Ovary (tissue), 7 donors: ENCODE measurements at regions not wholly inside any gene's neighbourhood (a gene's known extent, or its start where the extent isn't known, plus 50 kb on each side); places are given as distances from the start of the nearest gene placed in this dataset.
"Not testable (repeated sequence)": the region's sequence is repeated elsewhere in the genome, so short reads cannot be mapped to it uniquely, and the experiment has no call there.

Experiments used
- DNase-seq, 5 donors: peaks; one replicate each; pipeline ENCODE4 v3.0.0-alpha.2; 2019 to 2020
- H3K27ac ChIP-seq, 2 donors: fragments of 200-600 bp; one replicate each; pipeline versions ENCODE4 v1.5.1 to v1.8.0; 2019 to 2022
- H3K27me3 ChIP-seq: fragments of 200-600 bp; one replicate; pipeline ENCODE4 v1.8.0; 2022
- H3K36me3 ChIP-seq: fragments of 200-600 bp; sonication (generic); one replicate; pipeline ENCODE4 v1.5.1; 2019
- H3K4me1 ChIP-seq: one replicate; pipeline ENCODE4 v1.8.1; 2013; ENCODE audit warnings: mild to moderate bottlenecking, moderate library complexity; ENCODE audit not compliant: insufficient read depth
- H3K4me3 ChIP-seq: fragments of 200-600 bp; sonication (generic); one replicate; pipeline ENCODE4 v1.5.1; 2017
- H3K9me3 ChIP-seq, 2 donors: fragments of 200-600 bp in 1 of 2; sonication (generic) in 1 of 2; one replicate each; pipeline versions ENCODE4 v1.5.1 to v1.8.1; 2013 to 2019; ENCODE audit warnings: mild to moderate bottlenecking in 1 of 2, moderate library complexity in 1 of 2
- EP300 ChIP-seq: sonication (generic); formaldehyde crosslinking; IDR thresholded peaks from one replicate; pipeline ENCODE4 v1.6.1; 2017; ENCODE audit warnings: antibody characterized with exemption
- POLR2A ChIP-seq: fragments of 450-650 bp; IDR thresholded peaks from one replicate; pipeline ENCODE4 v1.6.1; 2017; ENCODE audit warnings: antibody characterized with exemption, mild to moderate bottlenecking, moderate library complexity
- WGBS, 3 donors: extraction: QIAGEN DNeasy Blood & Tissue Kit in 1 of 3; methylation state at CpG; one replicate each; pipeline versions ENCODE4 v1.1.5 to v1.1.7; 2013 to 2017; 5-methylcytosine and 5-hydroxymethylcytosine counted together
- intact Hi-C, 4 donors: fragments of 100-400 bp; cut with DNase I; formaldehyde crosslinking; loops; one replicate each; pipeline versions ENCODE4 v1.11.0 to v1.15.1; 2022 to 2023
- TF ChIP-seq, protein P1 (sequence below), 3 donors: fragments of 450-650 bp in 2 of 3; fragments of 200-600 bp in 1 of 3; IDR thresholded peaks; one replicate each; pipeline versions ENCODE4 v1.5.1 to v1.8.0; 2016 to 2022; ENCODE audit warnings: antibody characterized with exemption in 3 of 3, mild to moderate bottlenecking in 1 of 3
- donor health status: DM: no; HTN: no; CAD: no; lungs with moderate emphysema.
- donor health status: DM: no; HTN: no; CAD: no.
- donor health status: Bipolar disorder and iron deficiency.
- donor health status: DM: no; HTN: no; CAD: no.
- donor health status: DM: yes; HTN: yes; CAD: no.

GRCh38 chr4:104912518-104912917 lies 234.2 kb upstream of the TET2 start:
- DNase-seq = no peak
- 78 to 83% (median 79%) methylated on average over 1 of the region's 1 CpG for WGBS, 3 donors
- Histone ChIP-seq H3K4me1 (no peaks in the 10 kb centered on the region), H3K27ac (no peak overlapping the region), H3K4me3 (no peak overlapping the region), H3K36me3 (no peaks in the 10 kb centered on the region), H3K9me3 (no peaks in the 10 kb centered on the region), H3K27me3 (no peaks in the 10 kb centered on the region)
- intact Hi-C loops = no loop called here
- TF ChIP-seq EP300 (no peak), POLR2A (no peak)
- TF ChIP-seq, protein P1, sequence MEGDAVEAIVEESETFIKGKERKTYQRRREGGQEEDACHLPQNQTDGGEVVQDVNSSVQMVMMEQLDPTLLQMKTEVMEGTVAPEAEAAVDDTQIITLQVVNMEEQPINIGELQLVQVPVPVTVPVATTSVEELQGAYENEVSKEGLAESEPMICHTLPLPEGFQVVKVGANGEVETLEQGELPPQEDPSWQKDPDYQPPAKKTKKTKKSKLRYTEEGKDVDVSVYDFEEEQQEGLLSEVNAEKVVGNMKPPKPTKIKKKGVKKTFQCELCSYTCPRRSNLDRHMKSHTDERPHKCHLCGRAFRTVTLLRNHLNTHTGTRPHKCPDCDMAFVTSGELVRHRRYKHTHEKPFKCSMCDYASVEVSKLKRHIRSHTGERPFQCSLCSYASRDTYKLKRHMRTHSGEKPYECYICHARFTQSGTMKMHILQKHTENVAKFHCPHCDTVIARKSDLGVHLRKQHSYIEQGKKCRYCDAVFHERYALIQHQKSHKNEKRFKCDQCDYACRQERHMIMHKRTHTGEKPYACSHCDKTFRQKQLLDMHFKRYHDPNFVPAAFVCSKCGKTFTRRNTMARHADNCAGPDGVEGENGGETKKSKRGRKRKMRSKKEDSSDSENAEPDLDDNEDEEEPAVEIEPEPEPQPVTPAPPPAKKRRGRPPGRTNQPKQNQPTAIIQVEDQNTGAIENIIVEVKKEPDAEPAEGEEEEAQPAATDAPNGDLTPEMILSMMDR (IDR thresholded peaks at IDR 0.05) = no peak

- WGBS, 3 donors = 81 to 85% (median 84%) methylated on average over 3 of the region's 3 CpGs
- no peaks in the 10 kb centered on the region for H3K9me3 ChIP-seq
Observed at GRCh38 chr4:104915373-104915772, 231.3 kb upstream of the TET2 start.

DNA sequence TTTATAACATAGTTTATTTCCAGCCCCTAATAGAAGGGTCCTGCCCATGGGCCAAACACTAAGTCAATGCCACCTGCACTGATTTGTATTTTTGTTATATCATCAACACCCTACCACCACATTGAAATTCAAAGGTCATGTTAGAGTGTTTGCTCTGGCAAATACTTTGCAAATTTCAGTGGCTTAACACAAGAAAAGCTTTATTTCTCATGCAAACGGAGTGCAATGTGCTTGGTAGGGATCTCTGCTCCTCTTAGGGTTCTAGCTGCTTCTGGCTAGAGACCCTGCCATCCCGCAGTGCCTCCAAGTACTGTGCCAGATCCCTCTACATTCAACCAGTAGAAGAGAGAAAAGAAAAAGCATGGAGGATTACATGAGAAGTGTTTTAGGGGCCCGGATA lies 230.8 kb upstream of the TET2 start:
- 56 to 70% (median 65%) methylated on average over 3 of the region's 3 CpGs for WGBS, 3 donors
- Histone ChIP-seq H3K36me3 (no peaks in the 10 kb centered on the region), H3K4me3 (no peak overlapping the region)

More at GRCh38 chr4:104915373-104915772, 231.3 kb upstream of the TET2 start:
- no peak overlapping the region for H3K27ac ChIP-seq
- no peaks in the 10 kb centered on the region for H3K36me3 ChIP-seq
- TF ChIP-seq, protein P1 (IDR thresholded peaks at IDR 0.05) = no peak
- TF ChIP-seq POLR2A (no peak), EP300 (no peak)
- no peak for DNase-seq
- intact Hi-C loops = no loop called here
- no peak overlapping the region for H3K4me3 ChIP-seq
- no peaks in the 10 kb centered on the region for H3K27me3 ChIP-seq
- no peaks in the 10 kb centered on the region for H3K4me1 ChIP-seq

GRCh38 chr4:104919406-104919805 lies 227.3 kb upstream of the TET2 start:
- no peak for DNase-seq
- intact Hi-C loops = no loop called here
- no peaks in the 10 kb centered on the region for H3K4me1 ChIP-seq
- no peak overlapping the region for H3K27ac ChIP-seq
- no peaks in the 10 kb centered on the region for H3K27me3 ChIP-seq
- no peak overlapping the region for H3K4me3 ChIP-seq
- no peaks in the 10 kb centered on the region for H3K9me3 ChIP-seq
- TF ChIP-seq POLR2A (no peak), EP300 (no peak)
- TF ChIP-seq, protein P1 (IDR thresholded peaks at IDR 0.05) = no peak
- H3K36me3 ChIP-seq = no peaks in the 10 kb centered on the region

More for the DNA sequence above, 230.8 kb upstream of the TET2 start:
- Histone ChIP-seq H3K9me3 (no peaks in the 10 kb centered on the region), H3K4me1 (no peaks in the 10 kb centered on the region), H3K27ac (no peak overlapping the region), H3K27me3 (no peaks in the 10 kb centered on the region)
- intact Hi-C loops = no loop called here
- no peak for DNase-seq
- no peak for TF ChIP-seq EP300
- TF ChIP-seq, protein P1 (IDR thresholded peaks at IDR 0.05) = no peak
- no peak for TF ChIP-seq POLR2A

GRCh38 chr4:104930298-104930697 lies 216.4 kb upstream of the TET2 start:
- intact Hi-C loops = no loop called here
- 88 to 95% (median 93%) methylated on average over 7 of the region's 7 CpGs for WGBS, 3 donors
- Histone ChIP-seq H3K4me1 (no peaks in the 10 kb centered on the region), H3K4me3 (no peak overlapping the region), H3K36me3 (no peaks in the 10 kb centered on the region), H3K9me3 (no peaks in the 10 kb centered on the region), H3K27ac (no peak overlapping the region), H3K27me3 (no peaks in the 10 kb centered on the region)
- TF ChIP-seq POLR2A (no peak), EP300 (no peak)
- TF ChIP-seq, protein P1 (IDR thresholded peaks at IDR 0.05) = no peak
- no peak for DNase-seq

- H3K9me3 ChIP-seq, H3K36me3 ChIP-seq, intact Hi-C loops, H3K4me3 ChIP-seq, H3K4me1 ChIP-seq, H3K27ac ChIP-seq, H3K27me3 ChIP-seq: not testable (repeated sequence)
- peak in 1 of 5 donors; percentile 9 for DNase-seq
- 58 to 64% (median 63%) methylated on average over 5 of the region's 5 CpGs for WGBS, 3 donors
Observed at GRCh38 chr4:104930745-104931736, 215.6 kb upstream of the TET2 start.
